Kidney (tissue), 13 donors: ENCODE measurements at regions not wholly inside any gene's neighbourhood (a gene's known extent, or its start where the extent isn't known, plus 50 kb on each side); places are given as distances from the start of the nearest gene placed in this dataset.

Experiments used
- DNase-seq, 5 donors: peaks; one replicate each; pipeline ENCODE4 v3.0.0-alpha.2; 2013 to 2020
- FAIRE-seq: peaks from 2 replicates; lab custom pipeline; 2012; peaks lifted over from hg19 to GRCh38; lab: Jason Lieb, UNC
- H3K27ac ChIP-seq, 2 donors: one replicate each; pipeline ENCODE4 v1.7.0; 2013; ENCODE audit warnings: low read depth in 2 of 2, low read length in 2 of 2, inconsistent platforms in 1 of 2
- H3K27me3 ChIP-seq: one replicate; pipeline ENCODE4 v1.7.1; 2013; ENCODE audit warnings: low read length, inconsistent platforms; ENCODE audit not compliant: control insufficient read depth, insufficient read depth
- H3K36me3 ChIP-seq, 3 donors: one replicate each; pipeline versions ENCODE4 v1.7.0 to v1.7.1; 2013; ENCODE audit warnings: low read length in 3 of 3, control low read depth in 1 of 3, inconsistent platforms in 1 of 3; ENCODE audit not compliant: insufficient read depth in 3 of 3, control insufficient read depth in 2 of 3
- H3K4me1 ChIP-seq, 3 donors: one replicate each; pipeline versions ENCODE4 v1.7.0 to v1.7.1; 2013; ENCODE audit warnings: low read length in 3 of 3, inconsistent platforms in 1 of 3, low read depth in 1 of 3; ENCODE audit not compliant: control insufficient read depth in 2 of 3, insufficient read depth in 2 of 3
- H3K4me3 ChIP-seq, 3 donors: one replicate each; pipeline versions ENCODE4 v1.7.0 to v1.8.1; 2013; ENCODE audit warnings: low read length in 3 of 3, control low read depth in 1 of 3, inconsistent platforms in 1 of 3
- H3K9ac ChIP-seq, 3 donors: one replicate each; pipeline versions ENCODE4 v1.7.0 to v1.7.1; 2013; ENCODE audit warnings: low read length in 3 of 3, control low read depth in 1 of 3, inconsistent platforms in 1 of 3
- H3K9me3 ChIP-seq, 3 donors: one replicate each; pipeline versions ENCODE4 v1.7.0 to v1.7.1; 2013; ENCODE audit warnings: low read length in 3 of 3, control low read depth in 1 of 3, inconsistent platforms in 1 of 3; ENCODE audit not compliant: control insufficient read depth in 2 of 3, insufficient read depth in 1 of 3
- intact Hi-C: fragments of 100-400 bp; cut with DNase I; formaldehyde crosslinking; loops from one replicate; pipeline ENCODE4 v1.11.1; 2022
- TF ChIP-seq, protein P1 (sequence below): IDR thresholded peaks from 3 replicates; pipeline ENCODE4 v1.5.1; 2012; ENCODE audit warnings: mild to moderate bottlenecking, moderate library complexity, borderline replicate concordance; ENCODE audit not compliant: insufficient read depth; ENCODE audit errors: extremely low read depth
- donor health status: control.
- donor health status: control.
- donor health status: control.
- donor health status: control.
- donor health status: control.
- donor health status: DM: yes; HTN: yes; CAD: no.
- donor health status: Normal renal cell carcinoma (clear cell type).

DNA sequence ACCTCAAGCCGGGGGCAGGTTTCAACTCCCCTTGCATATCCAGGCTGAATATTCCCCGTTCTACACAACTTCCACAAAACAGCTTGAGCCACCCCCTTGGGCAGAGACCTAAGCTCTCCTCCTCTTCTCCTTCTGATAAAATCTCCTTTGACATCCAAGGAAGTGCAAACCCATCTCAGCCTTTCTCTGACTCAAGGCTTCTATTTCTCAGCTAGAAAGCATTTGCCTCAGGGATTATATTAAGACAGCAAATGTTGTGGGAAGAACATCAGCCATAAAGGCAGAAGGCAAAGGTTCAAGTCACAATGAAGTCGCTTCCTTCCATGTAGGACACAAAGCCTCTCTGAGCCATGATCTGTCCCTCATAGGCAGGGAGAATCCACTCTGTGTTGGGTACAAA lies 386.6 kb upstream of the ARID1B start:
- Histone ChIP-seq H3K27me3 (no peaks in the 10 kb centered on the region), H3K9ac (no peak overlapping the region), H3K27ac (no peak overlapping the region), H3K4me1 (no peaks in the 10 kb centered on the region), H3K36me3 (no peaks in the 10 kb centered on the region), H3K4me3 (no peak overlapping the region), H3K9me3 (no peaks in the 10 kb centered on the region)
- TF ChIP-seq, protein P1, sequence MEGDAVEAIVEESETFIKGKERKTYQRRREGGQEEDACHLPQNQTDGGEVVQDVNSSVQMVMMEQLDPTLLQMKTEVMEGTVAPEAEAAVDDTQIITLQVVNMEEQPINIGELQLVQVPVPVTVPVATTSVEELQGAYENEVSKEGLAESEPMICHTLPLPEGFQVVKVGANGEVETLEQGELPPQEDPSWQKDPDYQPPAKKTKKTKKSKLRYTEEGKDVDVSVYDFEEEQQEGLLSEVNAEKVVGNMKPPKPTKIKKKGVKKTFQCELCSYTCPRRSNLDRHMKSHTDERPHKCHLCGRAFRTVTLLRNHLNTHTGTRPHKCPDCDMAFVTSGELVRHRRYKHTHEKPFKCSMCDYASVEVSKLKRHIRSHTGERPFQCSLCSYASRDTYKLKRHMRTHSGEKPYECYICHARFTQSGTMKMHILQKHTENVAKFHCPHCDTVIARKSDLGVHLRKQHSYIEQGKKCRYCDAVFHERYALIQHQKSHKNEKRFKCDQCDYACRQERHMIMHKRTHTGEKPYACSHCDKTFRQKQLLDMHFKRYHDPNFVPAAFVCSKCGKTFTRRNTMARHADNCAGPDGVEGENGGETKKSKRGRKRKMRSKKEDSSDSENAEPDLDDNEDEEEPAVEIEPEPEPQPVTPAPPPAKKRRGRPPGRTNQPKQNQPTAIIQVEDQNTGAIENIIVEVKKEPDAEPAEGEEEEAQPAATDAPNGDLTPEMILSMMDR: no peak
- FAIRE-seq: no peak
- DNase-seq: no peak
- intact Hi-C loops: no loop called here

DNA sequence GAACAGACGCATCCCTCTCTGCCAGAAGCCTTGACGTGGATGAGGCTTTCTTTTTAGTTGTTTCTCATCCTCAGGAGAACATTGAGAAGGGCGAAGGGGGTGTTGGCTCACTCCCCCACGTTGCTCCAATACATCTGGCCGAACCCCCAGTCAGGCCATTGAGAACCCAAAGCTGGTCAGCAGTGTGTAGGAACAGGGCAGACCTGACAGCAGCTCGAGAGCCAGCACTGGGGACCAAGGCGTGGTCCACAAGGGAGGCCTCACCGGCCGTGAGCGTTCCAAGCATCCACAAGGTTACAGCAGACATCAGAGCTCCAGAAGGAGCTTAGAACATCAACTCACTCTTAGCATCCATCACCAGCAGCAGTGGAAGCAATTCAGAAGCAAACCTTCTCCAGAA lies 387.9 kb upstream of the ARID1B start:
- H3K27ac ChIP-seq: no peak overlapping the region
- H3K4me3 ChIP-seq: no peak overlapping the region
- no peaks in the 10 kb centered on the region for H3K9me3 ChIP-seq
- FAIRE-seq: no peak
- no peaks in the 10 kb centered on the region for H3K27me3 ChIP-seq
- no peak for DNase-seq
- no peak overlapping the region for H3K9ac ChIP-seq
- TF ChIP-seq, protein P1: no peak
- no peaks in the 10 kb centered on the region for H3K4me1 ChIP-seq
- intact Hi-C loops: no loop called here
- no peaks in the 10 kb centered on the region for H3K36me3 ChIP-seq

DNA sequence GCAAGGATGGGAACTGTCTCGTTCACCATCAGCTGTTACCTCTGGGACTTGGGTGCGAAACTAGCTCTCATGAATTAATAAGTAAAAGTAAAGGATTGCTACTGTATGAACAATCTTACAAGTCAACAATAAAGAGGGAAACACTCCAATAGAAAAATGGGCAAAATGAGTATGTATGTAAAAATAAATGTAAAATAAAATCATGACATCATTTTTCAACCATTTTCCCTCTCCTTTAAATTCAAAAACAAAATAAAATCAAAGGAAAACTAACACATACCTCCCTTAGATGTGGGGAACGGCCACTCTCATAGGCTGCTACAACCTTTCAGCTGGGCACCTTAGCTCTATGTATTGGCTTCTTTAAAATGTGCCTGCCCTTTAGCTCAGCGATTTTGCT lies 389.7 kb upstream of the ARID1B start:
- no peaks in the 10 kb centered on the region for H3K9me3 ChIP-seq
- TF ChIP-seq, protein P1: no peak
- no peak overlapping the region for H3K27ac ChIP-seq
- H3K36me3 ChIP-seq: no peaks in the 10 kb centered on the region
- H3K27me3 ChIP-seq: no peaks in the 10 kb centered on the region
- H3K9ac ChIP-seq: no peak overlapping the region
- intact Hi-C loops: no loop called here
- DNase-seq (no peak), FAIRE-seq (no peak)
- no peak overlapping the region for H3K4me3 ChIP-seq
- H3K4me1 ChIP-seq: no peaks in the 10 kb centered on the region

DNA sequence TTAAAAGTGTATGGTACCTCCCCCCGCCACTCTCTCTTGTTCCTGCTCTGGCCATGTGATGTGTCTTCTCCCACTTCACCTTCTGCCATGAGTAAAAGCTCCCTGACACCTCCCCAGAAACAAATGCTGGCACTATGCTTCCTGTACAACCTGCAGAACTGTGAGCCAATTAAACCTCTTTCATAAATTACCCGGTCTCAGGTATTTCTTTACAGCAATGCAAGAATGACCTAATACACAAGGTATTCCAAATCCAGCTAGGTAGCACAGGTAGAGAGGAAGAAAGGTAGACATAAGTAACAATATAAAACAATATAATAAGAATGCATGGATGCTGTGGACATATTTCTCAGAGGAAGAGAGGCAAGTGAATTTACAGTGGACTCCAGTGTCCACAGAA lies 394.1 kb upstream of the ARID1B start:
- intact Hi-C loops: no loop called here
- DNase-seq (no peak), FAIRE-seq (no peak)
- Histone ChIP-seq H3K4me1 (no peaks in the 10 kb centered on the region), H3K4me3 (no peak overlapping the region), H3K27me3 (no peaks in the 10 kb centered on the region), H3K9ac (no peak overlapping the region), H3K36me3 (no peaks in the 10 kb centered on the region), H3K9me3 (no peaks in the 10 kb centered on the region), H3K27ac (no peak overlapping the region)
- TF ChIP-seq, protein P1: no peak
